ENCODE measurements at regions not wholly inside any gene's neighbourhood (a gene's known extent, or its start where the extent isn't known, plus 50 kb on each side); places are given as distances from the start of the nearest gene placed in this dataset.

DNA sequence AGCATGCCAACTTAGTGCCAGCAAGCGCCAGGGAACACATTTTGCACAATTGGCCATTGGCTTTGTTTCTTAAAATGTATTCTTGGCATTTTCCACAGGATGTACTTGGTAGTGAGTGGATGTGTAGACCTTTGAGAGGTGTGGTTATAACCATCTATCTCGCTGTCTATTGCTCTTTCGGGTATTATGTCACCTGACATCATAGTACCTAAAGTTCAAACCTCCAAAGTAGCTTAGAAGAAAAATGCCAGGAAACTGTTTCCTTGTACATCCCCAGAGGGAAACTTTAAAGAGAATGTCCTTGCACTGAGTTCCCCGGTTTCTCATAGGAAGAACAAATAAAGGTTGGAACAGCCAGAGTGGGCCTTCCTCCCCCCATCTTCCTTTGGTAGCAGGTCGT lies 87.6 kb downstream of the FGF9 start:
- Histone ChIP-seq H3K4me3 (no peak overlapping the region), H3K79me2 (replicated peaks; ENCODE audit: insufficient read depth) (no peaks in the 10 kb centered on the region), H4K20me1 (replicated peaks; ENCODE audit: insufficient read depth) (no peaks in the 10 kb centered on the region), H3K36me3 (ENCODE audit: insufficient read depth) (no peaks in the 10 kb centered on the region), H3F3A (replicated peaks; ENCODE audit: low read depth) (0 out of 2 replicates have a peak, but pooled peaks cover 3% of the 10 kb centered on the region), H3K27ac (ENCODE audit: low read depth) (no peak overlapping the region), H3K4me1 (ENCODE audit: insufficient read depth) (peaks cover 10% of the 10 kb centered on the region; the same call in 1 of the 2 replicates), H3K27me3 (ENCODE audit: insufficient read depth) (no peaks in the 10 kb centered on the region), H3K9me2 (ENCODE audit: insufficient read depth) (no peaks in the 10 kb centered on the region), H2AFZ (no peak overlapping the region), H3K4me2 (no peak overlapping the region)
- no peak for TF ChIP-seq EZH2phosphoT487 (IDR thresholded peaks at IDR 0.05; ENCODE audit: unreplicated experiment)
- TF ChIP-seq, protein P1, sequence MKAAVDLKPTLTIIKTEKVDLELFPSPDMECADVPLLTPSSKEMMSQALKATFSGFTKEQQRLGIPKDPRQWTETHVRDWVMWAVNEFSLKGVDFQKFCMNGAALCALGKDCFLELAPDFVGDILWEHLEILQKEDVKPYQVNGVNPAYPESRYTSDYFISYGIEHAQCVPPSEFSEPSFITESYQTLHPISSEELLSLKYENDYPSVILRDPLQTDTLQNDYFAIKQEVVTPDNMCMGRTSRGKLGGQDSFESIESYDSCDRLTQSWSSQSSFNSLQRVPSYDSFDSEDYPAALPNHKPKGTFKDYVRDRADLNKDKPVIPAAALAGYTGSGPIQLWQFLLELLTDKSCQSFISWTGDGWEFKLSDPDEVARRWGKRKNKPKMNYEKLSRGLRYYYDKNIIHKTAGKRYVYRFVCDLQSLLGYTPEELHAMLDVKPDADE (IDR thresholded peaks at IDR 0.05), result no peak
- TF ChIP-seq EZH2 (IDR thresholded peaks at IDR 0.05; ENCODE audit: low read depth, unreplicated experiment), result no peak
- no peak for TF ChIP-seq JUNB (IDR thresholded peaks at IDR 0.05; ENCODE audit: unreplicated experiment)
- no peak for TF ChIP-seq CREB1 (CRISPR knock-in tag; IDR thresholded peaks at IDR 0.05; ENCODE audit: low read depth)
- TF ChIP-seq, protein P2, sequence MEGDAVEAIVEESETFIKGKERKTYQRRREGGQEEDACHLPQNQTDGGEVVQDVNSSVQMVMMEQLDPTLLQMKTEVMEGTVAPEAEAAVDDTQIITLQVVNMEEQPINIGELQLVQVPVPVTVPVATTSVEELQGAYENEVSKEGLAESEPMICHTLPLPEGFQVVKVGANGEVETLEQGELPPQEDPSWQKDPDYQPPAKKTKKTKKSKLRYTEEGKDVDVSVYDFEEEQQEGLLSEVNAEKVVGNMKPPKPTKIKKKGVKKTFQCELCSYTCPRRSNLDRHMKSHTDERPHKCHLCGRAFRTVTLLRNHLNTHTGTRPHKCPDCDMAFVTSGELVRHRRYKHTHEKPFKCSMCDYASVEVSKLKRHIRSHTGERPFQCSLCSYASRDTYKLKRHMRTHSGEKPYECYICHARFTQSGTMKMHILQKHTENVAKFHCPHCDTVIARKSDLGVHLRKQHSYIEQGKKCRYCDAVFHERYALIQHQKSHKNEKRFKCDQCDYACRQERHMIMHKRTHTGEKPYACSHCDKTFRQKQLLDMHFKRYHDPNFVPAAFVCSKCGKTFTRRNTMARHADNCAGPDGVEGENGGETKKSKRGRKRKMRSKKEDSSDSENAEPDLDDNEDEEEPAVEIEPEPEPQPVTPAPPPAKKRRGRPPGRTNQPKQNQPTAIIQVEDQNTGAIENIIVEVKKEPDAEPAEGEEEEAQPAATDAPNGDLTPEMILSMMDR (conservative IDR thresholded peaks at IDR 0.05; ENCODE audit: low read depth in 2 of 2), result no peak
- TF ChIP-seq, protein P3, sequence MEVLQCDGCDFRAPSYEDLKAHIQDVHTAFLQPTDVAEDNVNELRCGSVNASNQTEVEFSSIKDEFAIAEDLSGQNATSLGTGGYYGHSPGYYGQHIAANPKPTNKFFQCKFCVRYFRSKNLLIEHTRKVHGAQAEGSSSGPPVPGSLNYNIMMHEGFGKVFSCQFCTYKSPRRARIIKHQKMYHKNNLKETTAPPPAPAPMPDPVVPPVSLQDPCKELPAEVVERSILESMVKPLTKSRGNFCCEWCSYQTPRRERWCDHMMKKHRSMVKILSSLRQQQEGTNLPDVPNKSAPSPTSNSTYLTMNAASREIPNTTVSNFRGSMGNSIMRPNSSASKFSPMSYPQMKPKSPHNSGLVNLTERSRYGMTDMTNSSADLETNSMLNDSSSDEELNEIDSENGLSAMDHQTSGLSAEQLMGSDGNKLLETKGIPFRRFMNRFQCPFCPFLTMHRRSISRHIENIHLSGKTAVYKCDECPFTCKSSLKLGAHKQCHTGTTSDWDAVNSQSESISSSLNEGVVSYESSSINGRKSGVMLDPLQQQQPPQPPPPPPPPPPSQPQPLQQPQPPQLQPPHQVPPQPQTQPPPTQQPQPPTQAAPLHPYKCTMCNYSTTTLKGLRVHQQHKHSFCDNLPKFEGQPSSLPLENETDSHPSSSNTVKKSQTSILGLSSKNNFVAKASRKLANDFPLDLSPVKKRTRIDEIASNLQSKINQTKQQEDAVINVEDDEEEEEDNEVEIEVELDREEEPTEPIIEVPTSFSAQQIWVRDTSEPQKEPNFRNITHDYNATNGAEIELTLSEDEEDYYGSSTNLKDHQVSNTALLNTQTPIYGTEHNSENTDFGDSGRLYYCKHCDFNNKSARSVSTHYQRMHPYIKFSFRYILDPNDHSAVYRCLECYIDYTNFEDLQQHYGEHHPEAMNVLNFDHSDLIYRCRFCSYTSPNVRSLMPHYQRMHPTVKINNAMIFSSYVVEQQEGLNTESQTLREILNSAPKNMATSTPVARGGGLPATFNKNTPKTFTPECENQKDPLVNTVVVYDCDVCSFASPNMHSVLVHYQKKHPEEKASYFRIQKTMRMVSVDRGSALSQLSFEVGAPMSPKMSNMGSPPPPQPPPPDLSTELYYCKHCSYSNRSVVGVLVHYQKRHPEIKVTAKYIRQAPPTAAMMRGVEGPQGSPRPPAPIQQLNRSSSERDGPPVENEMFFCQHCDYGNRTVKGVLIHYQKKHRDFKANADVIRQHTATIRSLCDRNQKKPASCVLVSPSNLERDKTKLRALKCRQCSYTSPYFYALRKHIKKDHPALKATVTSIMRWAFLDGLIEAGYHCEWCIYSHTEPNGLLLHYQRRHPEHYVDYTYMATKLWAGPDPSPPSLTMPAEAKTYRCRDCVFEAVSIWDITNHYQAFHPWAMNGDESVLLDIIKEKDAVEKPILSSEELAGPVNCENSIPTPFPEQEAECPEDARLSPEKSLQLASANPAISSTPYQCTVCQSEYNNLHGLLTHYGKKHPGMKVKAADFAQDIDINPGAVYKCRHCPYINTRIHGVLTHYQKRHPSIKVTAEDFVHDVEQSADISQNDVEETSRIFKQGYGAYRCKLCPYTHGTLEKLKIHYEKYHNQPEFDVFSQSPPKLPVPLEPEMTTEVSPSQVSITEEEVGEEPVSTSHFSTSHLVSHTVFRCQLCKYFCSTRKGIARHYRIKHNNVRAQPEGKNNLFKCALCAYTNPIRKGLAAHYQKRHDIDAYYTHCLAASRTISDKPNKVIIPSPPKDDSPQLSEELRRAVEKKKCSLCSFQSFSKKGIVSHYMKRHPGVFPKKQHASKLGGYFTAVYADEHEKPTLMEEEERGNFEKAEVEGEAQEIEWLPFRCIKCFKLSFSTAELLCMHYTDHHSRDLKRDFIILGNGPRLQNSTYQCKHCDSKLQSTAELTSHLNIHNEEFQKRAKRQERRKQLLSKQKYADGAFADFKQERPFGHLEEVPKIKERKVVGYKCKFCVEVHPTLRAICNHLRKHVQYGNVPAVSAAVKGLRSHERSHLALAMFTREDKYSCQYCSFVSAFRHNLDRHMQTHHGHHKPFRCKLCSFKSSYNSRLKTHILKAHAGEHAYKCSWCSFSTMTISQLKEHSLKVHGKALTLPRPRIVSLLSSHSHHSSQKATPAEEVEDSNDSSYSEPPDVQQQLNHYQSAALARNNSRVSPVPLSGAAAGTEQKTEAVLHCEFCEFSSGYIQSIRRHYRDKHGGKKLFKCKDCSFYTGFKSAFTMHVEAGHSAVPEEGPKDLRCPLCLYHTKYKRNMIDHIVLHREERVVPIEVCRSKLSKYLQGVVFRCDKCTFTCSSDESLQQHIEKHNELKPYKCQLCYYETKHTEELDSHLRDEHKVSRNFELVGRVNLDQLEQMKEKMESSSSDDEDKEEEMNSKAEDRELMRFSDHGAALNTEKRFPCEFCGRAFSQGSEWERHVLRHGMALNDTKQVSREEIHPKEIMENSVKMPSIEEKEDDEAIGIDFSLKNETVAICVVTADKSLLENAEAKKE (CRISPR knock-in tag; IDR thresholded peaks at IDR 0.05), result no peak
- TF ChIP-seq ZNF331 (CRISPR knock-in tag; IDR thresholded peaks at IDR 0.05; ENCODE audit: low read depth), result no peak
- TF ChIP-seq NANOG (IDR thresholded peaks at IDR 0.05; ENCODE audit: borderline replicate concordance), result no peak
- TF ChIP-seq POLR2AphosphoS5 (IDR thresholded peaks at IDR 0.05; ENCODE audit: low read depth), result no peak
- TF ChIP-seq, protein P4, sequence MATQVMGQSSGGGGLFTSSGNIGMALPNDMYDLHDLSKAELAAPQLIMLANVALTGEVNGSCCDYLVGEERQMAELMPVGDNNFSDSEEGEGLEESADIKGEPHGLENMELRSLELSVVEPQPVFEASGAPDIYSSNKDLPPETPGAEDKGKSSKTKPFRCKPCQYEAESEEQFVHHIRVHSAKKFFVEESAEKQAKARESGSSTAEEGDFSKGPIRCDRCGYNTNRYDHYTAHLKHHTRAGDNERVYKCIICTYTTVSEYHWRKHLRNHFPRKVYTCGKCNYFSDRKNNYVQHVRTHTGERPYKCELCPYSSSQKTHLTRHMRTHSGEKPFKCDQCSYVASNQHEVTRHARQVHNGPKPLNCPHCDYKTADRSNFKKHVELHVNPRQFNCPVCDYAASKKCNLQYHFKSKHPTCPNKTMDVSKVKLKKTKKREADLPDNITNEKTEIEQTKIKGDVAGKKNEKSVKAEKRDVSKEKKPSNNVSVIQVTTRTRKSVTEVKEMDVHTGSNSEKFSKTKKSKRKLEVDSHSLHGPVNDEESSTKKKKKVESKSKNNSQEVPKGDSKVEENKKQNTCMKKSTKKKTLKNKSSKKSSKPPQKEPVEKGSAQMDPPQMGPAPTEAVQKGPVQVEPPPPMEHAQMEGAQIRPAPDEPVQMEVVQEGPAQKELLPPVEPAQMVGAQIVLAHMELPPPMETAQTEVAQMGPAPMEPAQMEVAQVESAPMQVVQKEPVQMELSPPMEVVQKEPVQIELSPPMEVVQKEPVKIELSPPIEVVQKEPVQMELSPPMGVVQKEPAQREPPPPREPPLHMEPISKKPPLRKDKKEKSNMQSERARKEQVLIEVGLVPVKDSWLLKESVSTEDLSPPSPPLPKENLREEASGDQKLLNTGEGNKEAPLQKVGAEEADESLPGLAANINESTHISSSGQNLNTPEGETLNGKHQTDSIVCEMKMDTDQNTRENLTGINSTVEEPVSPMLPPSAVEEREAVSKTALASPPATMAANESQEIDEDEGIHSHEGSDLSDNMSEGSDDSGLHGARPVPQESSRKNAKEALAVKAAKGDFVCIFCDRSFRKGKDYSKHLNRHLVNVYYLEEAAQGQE (IDR thresholded peaks at IDR 0.05; ENCODE audit: unreplicated experiment), result no peak
- TF ChIP-seq STAT1 (IDR thresholded peaks at IDR 0.05; ENCODE audit: unreplicated experiment), result no peak
- no peak for TF ChIP-seq ZNF114 (CRISPR knock-in tag; IDR thresholded peaks at IDR 0.05)
- Mint-ChIP-seq H3K4me3 (no peak overlapping the region), H3K27me3 (ENCODE audit: insufficient read depth, low read depth, poor library complexity) (peaks cover 15% of the 10 kb centered on the region), H3K4me1 (peaks cover 36% of the 10 kb centered on the region), H3K9me3 (no peaks in the 10 kb centered on the region), H3K27ac (no peak overlapping the region), H3K36me3 (ENCODE audit: low read depth) (no peaks in the 10 kb centered on the region)
- no peak for ATAC-seq
- DNase-seq (ENCODE audit: low spot score), result no peak

All from GM23338 (cell line).